Body of pancreas (tissue), 4 donors: ENCODE measurements at regions not wholly inside any gene's neighbourhood (a gene's known extent, or its start where the extent isn't known, plus 50 kb on each side); places are given as distances from the start of the nearest gene placed in this dataset.

Source experiments
- CTCF ChIP-seq, 7 experiments: fragments of 450-650 bp in 4 of 7; fragments of 200-600 bp in 3 of 7; sonication (generic) in 3 of 7; IDR thresholded peaks; one replicate each; pipeline ENCODE4 v1.5.1; 2016 to 2019; ENCODE audit warnings: antibody characterized with exemption in 7 of 7
- POLR2A ChIP-seq, 3 donors: fragments of 450-650 bp; IDR thresholded peaks; one replicate each; pipeline ENCODE4 v1.6.1; 2016; ENCODE audit warnings: antibody characterized with exemption in 3 of 3, mild to moderate bottlenecking in 2 of 3

DNA sequence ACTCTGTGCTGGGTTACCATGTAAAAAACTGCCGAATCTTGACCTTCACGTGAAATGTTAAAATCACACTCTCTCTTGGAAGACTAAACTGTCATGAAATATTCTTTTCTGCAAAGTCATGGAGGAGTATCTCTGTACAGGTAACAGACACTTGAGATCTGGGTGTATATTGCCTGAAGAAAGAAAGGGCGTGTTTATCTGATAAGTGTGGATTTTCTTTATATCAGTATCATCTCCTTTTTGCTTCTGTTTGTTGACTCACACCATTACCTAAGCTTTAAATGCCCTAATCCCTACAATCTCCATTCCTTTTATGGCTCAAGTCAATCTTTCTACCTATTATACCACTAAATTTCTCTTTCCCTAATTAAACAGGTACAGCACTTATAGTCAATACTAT, 673.2 kb upstream of the SOX9 start:
- TF ChIP-seq CTCF (IDR thresholded peaks at IDR 0.05) (no peak), POLR2A (IDR thresholded peaks at IDR 0.05) (no peak)
